GM19035 (cell line): ENCODE measurements at regions not wholly inside any gene's neighbourhood (a gene's known extent, or its start where the extent isn't known, plus 50 kb on each side); places are given as distances from the start of the nearest gene placed in this dataset.
A peak's percentile ranks its signal among the peaks of the same experiment; 100 is the strongest.

Experiments
- ATAC-seq: cut with Tn5 transposase; IDR thresholded peaks from one replicate; pipeline ENCODE4 v1.9.1; 2021; ENCODE audit not compliant: unreplicated experiment

DNA sequence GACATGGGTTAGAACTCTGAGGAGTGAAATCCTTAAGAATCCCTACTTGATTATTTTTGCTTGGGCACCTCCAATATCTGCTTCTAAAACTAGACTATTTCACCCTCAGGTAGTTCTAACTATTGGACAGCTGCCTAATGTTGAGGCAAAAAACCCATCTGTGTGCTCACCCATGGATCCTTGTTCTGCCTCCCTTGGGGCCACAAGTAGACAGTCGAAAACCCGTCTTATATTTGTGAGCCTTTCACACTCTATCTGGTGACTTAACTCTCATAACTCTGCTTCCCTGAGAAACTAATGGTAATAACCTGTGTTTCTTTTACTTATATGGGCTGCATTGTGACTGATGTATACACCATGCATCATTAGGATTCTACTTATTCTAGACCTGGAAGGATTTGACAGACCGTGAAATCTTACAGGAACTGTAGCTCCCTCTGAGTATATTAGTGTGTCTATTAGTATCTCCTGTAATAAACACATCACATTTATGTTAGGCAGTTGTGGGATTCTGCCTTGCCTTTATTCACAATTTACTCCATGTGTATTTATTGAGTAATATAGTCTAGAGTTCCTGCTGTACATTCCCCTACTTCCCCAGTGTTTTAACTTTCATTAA lies 94.6 kb upstream of the SGCD start:
- ATAC-seq: no peak

- peak; percentile 63 for ATAC-seq
Measured at GRCh38 chr5:156237361-156237760, 89.6 kb upstream of the SGCD start.

DNA sequence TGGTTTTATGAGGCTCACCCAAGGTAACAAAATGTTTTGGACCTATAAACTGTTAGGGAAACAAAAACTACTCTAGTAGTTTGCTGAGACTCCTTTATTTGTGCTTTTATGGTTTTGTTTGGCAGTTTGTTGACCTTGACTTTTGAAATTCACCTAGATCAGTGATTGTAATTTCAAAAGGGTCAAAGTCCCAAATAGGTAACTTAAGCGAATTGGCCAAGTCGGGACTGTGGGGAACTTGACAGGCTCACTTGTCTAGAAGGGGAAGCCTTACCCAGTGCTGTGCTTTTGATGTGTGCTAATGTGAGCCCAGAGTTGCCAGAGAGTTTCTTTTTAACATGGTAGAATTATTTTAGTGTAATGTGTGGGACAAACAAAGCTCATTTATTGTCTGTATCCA lies 87.2 kb upstream of the SGCD start:
- no peak for ATAC-seq

DNA sequence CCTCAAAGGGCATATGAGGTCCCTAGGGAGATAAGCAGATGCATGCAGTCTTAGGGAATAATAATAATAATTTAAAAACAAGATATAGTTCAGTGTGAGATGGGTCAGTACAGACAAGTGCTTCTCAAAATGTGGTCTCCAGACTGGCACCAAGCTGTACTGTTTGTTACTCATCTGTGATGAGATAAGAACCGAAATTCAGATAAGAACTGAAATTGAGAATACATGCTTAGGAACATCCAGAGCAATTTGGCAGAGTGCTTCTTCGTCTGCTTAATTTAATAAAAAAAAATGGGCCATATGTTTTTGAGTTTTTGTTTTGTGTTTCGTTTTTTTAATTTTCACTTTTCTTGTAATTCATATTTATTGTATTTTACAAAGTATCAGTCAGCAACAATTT lies 86.5 kb upstream of the SGCD start:
- ATAC-seq: no peak

DNA sequence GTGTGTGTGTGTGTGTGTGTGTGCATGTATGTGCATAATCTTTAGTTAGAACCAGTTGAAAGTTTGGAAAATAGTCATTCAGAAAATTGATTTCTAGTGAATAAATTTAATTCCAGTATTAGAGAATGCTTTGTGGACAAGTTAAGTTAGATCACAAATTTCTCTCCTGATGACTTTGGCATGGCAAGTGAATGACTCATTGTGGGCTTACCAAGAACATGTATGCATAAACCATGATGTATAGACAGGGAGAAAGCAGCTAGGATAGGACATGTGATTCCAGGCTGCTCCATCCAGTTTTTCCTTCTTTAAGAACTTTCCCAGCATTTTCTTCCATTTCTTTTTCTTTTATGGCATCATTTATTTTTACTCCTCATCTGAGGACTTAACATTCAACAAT lies 85.7 kb upstream of the SGCD start:
- no peak for ATAC-seq

- ATAC-seq: no peak
Measured at GRCh38 chr5:156245895-156246294, 81.1 kb upstream of the SGCD start.

DNA sequence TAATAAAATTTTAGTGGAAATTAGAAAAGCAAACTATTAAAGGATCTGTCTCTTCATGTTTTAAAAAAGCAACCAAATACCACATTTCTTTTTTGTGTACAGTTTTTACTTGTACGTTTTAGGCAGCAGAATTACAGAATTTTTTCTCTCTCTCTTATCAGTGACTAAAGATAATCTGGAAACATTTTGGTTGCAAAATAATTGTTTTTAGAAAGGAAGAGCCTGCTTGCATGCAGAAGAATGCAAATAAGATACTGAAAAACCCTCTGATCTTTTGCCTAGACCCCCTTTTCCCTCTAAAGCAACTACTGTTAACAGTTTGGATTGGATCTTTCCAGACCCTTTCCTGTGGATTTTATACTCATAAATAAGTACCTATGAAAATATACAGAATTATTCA lies 75.9 kb upstream of the SGCD start:
- no peak for ATAC-seq

GRCh38 chr5:156253130-156253529 lies 73.8 kb upstream of the SGCD start:
- no peak for ATAC-seq

GRCh38 chr5:156254196-156254595 lies 72.8 kb upstream of the SGCD start:
- ATAC-seq: no peak

DNA sequence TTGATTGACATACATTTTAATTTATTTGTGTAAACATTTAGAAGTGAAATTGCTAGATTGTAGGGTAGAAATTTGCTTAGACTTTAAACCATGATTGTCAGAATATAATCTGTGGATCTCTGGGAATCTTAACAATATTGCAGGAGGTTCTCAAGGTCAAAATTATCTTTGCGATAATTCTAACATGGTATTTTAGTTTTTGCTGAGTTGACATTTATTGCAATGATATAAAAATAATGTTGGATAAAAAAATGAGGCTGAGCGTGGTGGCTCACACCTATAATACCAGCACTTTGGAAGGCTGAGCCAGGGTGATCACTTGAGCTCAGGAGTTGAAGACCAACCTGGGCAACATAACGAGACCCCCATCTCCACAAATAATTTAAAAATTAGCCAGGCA lies 70.3 kb upstream of the SGCD start:
- ATAC-seq: no peak

GRCh38 chr5:156258934-156259333 lies 68.0 kb upstream of the SGCD start:
- ATAC-seq: no peak

- ATAC-seq: no peak
Measured at GRCh38 chr5:156259618-156260017, 67.3 kb upstream of the SGCD start.

DNA sequence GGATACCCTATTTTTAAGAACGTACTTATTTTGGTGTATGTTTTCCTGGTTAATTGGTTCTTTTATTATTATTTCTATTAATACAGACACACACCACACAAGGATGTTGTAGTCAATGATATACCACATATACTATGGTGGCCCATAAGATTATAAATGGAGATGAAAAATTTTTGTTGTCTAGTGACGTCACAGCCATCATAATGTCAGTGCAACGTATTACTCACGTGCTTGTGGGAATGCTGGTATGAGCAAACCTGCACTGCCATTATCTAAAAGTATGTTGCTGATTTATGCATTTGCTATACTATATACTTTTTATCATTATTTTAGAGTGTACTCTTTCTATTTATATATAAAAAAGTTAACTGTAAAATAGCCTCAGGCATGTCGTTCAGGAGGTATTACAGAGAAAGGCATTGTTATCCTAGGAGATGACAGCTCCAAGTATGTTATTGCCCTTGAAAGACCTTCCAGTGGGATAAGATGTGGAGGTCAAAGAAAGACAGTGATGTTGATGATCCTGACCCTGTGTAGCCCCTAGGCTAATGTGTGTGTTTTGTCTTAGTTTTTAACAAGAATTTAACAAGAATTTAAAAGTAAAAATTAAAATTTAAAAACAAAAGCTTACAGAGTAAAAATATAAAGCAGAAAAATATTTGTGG lies 65.6 kb upstream of the SGCD start:
- ATAC-seq: no peak

DNA sequence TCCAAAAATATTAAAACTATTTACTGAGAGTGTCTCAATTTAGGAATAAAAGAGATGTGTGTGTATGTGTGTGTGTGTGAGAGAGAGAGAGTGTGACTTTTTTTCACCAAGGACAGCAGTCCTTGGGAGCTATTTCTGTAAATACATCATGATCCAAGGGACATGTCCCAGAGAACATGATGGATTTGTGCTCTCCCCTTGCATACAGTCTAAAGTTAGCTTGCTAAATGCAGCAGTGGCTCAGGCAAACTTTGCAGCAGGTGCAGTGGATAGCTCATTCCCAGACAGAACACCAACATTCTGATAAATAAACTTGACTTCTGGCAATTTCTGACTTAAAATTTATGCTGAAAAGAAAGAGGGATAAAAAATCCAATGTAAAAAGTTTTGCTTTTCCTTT lies 55.4 kb upstream of the SGCD start:
- no peak for ATAC-seq

DNA sequence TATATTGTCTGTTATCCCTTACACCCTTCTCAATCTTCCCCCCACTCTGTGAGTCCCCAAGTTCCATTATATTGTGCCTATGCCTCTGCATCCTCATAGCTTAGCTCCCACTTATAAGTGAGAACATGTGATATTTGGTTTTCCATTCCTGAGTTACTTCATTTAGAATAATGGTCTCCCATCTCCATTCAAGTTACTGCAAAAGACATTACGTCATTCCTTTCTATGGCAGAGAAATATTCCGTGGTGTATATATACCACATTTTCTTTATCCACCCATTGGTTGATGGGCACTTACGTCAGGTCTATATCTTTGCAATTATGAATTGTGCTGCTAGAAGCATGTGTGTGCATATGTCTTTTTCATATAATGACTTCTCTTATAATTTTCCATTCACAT lies 54.8 kb upstream of the SGCD start:
- no peak for ATAC-seq

- no peak for ATAC-seq
Measured at GRCh38 chr5:156273325-156273724, 53.6 kb upstream of the SGCD start.

DNA sequence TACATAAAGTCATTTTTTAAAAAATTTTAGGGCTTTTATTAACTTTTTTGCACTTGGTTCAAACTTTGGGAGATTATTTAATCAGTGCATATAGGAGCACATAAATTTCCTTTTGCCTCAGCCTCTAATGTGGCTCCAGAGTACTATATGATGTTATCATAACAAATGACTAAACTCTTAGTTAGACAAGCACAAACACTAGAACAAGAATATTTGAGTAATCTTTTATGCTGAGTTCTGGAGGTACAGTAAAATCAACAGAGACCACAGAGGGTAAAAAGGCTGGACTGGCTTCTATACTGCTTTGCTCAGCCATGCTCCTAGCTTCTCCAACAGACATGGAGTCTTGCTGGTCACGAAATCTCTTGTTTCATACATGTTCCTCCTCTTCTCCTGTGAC lies 52.5 kb upstream of the SGCD start:
- ATAC-seq: no peak
